ENCODE measurements at regions not wholly inside any gene's neighbourhood (a gene's known extent, or its start where the extent isn't known, plus 50 kb on each side); places are given as distances from the start of the nearest gene placed in this dataset.

DNA sequence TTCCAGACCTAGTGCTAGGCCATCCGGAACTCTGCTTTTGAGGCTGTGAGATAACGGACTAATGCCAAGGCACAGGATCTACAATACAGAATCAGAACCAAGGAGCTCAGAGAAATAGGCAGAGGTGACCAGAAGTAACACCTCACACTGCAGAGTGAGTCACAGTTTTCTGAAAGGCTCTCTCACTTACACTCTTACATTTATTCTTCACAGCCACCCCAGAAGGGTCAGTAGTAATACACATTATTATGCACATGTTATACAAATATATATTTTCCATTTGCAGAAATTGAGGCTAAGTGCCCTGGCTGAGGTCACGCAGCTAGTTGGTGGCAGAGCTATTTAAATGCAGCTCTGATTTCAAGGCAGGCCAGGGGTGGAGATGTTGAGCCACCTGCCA lies 542.5 kb downstream of the OMA1 start:
- WGBS (ENCODE audit: insufficient coverage, low coverage, low lambda C conversion rate, missing lambda C conversion rate) = 78% methylated on average over 3 of the region's 3 CpGs
- H3K4me3 ChIP-seq = no peak overlapping the region
- no peak for ATAC-seq
- DNase-seq = no peak
- TF ChIP-seq POLR2A (IDR thresholded peaks at IDR 0.05) = no peak
- TF ChIP-seq, protein P1, sequence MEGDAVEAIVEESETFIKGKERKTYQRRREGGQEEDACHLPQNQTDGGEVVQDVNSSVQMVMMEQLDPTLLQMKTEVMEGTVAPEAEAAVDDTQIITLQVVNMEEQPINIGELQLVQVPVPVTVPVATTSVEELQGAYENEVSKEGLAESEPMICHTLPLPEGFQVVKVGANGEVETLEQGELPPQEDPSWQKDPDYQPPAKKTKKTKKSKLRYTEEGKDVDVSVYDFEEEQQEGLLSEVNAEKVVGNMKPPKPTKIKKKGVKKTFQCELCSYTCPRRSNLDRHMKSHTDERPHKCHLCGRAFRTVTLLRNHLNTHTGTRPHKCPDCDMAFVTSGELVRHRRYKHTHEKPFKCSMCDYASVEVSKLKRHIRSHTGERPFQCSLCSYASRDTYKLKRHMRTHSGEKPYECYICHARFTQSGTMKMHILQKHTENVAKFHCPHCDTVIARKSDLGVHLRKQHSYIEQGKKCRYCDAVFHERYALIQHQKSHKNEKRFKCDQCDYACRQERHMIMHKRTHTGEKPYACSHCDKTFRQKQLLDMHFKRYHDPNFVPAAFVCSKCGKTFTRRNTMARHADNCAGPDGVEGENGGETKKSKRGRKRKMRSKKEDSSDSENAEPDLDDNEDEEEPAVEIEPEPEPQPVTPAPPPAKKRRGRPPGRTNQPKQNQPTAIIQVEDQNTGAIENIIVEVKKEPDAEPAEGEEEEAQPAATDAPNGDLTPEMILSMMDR (IDR thresholded peaks at IDR 0.05) = no peak
- H3K36me3 ChIP-seq = no peaks in the 10 kb centered on the region
- H3K4me1 ChIP-seq = no peaks in the 10 kb centered on the region
- H3K27ac ChIP-seq = no peak overlapping the region
- intact Hi-C loops (cut with DNase I) = no loop called here
- H3K27me3 ChIP-seq = no peaks in the 10 kb centered on the region
- no peaks in the 10 kb centered on the region for H3K9me3 ChIP-seq

DNA sequence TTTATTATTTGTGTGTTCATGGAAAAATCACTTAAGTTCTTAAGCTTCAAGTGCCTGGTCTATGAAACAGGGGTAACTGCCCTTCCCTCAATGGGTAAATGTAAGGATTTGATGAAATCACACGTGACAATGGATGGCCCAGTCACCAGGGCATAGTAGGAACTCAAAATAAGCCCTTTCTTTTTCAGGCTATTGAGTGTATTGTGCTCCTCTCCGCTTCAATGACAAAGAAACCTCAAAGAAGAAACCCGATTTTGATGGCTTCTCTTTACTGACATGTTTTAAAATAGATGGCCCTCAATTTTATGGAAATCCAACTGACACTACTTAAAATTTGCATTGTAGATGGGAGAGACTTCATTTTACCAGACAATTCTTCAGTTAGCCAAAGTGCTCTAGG lies 543.5 kb downstream of the OMA1 start:
- Histone ChIP-seq H3K27me3 (no peaks in the 10 kb centered on the region), H3K4me3 (no peak overlapping the region), H3K4me1 (no peaks in the 10 kb centered on the region), H3K36me3 (no peaks in the 10 kb centered on the region), H3K27ac (no peak overlapping the region), H3K9me3 (no peaks in the 10 kb centered on the region)
- intact Hi-C loops (cut with DNase I) = no loop called here
- no peak for DNase-seq
- TF ChIP-seq POLR2A (IDR thresholded peaks at IDR 0.05) = no peak
- no peak for ATAC-seq
- WGBS (ENCODE audit: insufficient coverage, low coverage, low lambda C conversion rate, missing lambda C conversion rate) = 69% methylated on average over 3 of the region's 3 CpGs

DNA sequence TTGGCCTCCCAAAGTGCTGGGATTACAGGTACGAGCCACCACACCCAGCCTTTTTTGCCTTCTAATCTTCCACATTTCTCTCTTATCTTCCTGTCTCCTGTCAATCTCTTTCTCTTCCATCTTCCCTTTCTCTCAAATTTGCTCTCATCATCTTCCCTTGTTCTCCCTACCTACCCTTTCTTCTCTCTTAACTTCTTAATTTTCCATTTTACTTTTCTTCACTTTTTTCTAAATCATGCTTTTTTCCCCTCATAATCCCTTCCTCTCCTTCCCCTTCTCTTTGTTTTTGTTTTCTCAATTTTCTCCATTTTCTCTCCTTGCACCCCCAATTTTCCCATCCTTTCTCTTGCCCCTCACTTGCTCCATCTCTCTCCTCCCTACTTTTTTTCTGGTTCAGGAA lies 545.7 kb downstream of the OMA1 start:
- intact Hi-C loops (cut with DNase I) = no loop called here
- ATAC-seq (no peak), DNase-seq (no peak)
- Histone ChIP-seq H3K4me3 (no peak overlapping the region), H3K27ac (no peak overlapping the region), H3K27me3 (no peaks in the 10 kb centered on the region), H3K4me1 (no peaks in the 10 kb centered on the region), H3K36me3 (no peaks in the 10 kb centered on the region), H3K9me3 (no peaks in the 10 kb centered on the region)
- WGBS (ENCODE audit: insufficient coverage, low coverage, low lambda C conversion rate, missing lambda C conversion rate) = 82% methylated on average over 1 of the region's 1 CpG
- TF ChIP-seq, protein P1 (IDR thresholded peaks at IDR 0.05) = no peak
- no peak for TF ChIP-seq POLR2A (IDR thresholded peaks at IDR 0.05)

DNA sequence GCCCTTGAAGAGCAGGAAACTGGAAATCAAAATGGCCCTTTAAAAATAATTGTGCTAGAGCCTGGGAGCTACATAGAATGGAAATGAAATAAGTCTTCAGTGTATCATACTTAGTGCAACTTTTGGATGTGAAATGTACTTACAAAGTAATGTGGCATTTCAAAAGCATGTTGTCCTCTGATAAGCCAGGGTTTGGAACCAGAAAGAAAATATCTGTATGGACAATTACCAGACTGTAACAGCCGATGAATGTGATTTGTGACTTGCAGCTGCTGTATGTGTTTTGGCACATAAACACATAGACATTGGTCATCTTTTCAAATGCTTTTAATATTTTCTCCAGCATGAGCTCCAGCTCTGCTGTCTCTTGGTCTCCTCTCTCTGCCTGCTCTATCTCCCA lies 546.4 kb downstream of the OMA1 start:
- ATAC-seq = no peak
- no peak overlapping the region for H3K27ac ChIP-seq
- no peaks in the 10 kb centered on the region for H3K27me3 ChIP-seq
- no peak overlapping the region for H3K4me3 ChIP-seq
- DNase-seq = no peak
- no peak for TF ChIP-seq POLR2A (IDR thresholded peaks at IDR 0.05)
- TF ChIP-seq, protein P1 (IDR thresholded peaks at IDR 0.05) = no peak
- no peaks in the 10 kb centered on the region for H3K4me1 ChIP-seq
- intact Hi-C loops (cut with DNase I) = no loop called here
- WGBS (ENCODE audit: insufficient coverage, low coverage, low lambda C conversion rate, missing lambda C conversion rate) = 75% methylated on average over 1 of the region's 1 CpG
- no peaks in the 10 kb centered on the region for H3K9me3 ChIP-seq
- no peaks in the 10 kb centered on the region for H3K36me3 ChIP-seq

DNA sequence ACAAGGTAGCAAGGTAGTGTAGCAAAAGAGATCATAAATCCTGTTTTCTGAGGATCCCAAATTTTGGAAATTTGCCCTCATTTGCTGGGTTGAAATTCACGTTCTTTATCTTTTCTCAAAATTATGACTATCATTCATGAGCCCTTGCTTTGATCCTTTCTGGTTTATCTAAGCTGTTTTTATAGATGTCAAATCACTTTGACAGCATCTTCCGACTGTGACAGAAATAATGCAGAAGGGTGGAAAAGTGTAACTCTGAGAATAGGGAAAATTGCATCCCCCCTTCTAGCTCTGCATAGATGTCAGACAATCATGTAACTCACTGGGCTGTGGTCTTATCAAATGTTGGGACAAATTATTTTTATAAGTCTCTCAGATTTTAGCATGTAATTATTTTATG lies 550.1 kb downstream of the OMA1 start:
- H3K9me3 ChIP-seq = no peaks in the 10 kb centered on the region
- DNase-seq = no peak
- no peaks in the 10 kb centered on the region for H3K4me1 ChIP-seq
- TF ChIP-seq, protein P1 (IDR thresholded peaks at IDR 0.05) = no peak
- no peak for TF ChIP-seq POLR2A (IDR thresholded peaks at IDR 0.05)
- no peaks in the 10 kb centered on the region for H3K36me3 ChIP-seq
- intact Hi-C loops (cut with DNase I) = no loop called here
- no peak overlapping the region for H3K4me3 ChIP-seq
- ATAC-seq = no peak
- 53% methylated on average over 2 of the region's 2 CpGs for WGBS (ENCODE audit: insufficient coverage, low coverage, low lambda C conversion rate, missing lambda C conversion rate)
- no peak overlapping the region for H3K27ac ChIP-seq
- H3K27me3 ChIP-seq = no peaks in the 10 kb centered on the region
